DOHH2 (cell line): ENCODE measurements at regions not wholly inside any gene's neighbourhood (a gene's known extent, or its start where the extent isn't known, plus 50 kb on each side); places are given as distances from the start of the nearest gene placed in this dataset.
"Not testable (repeated sequence)": the region's sequence is repeated elsewhere in the genome, so short reads cannot be mapped to it uniquely, and the experiment has no call there.

ENCODE experiments used
- CTCF ChIP-seq: fragments of 200-600 bp; sonication (generic); IDR thresholded peaks from one replicate; pipeline ENCODE4 v1.5.1; 2014; ENCODE audit warnings: antibody characterized with exemption, mild to moderate bottlenecking, low read depth, low read length; ENCODE audit not compliant: poor library complexity, severe bottlenecking
- EZH2phosphoT487 ChIP-seq: fragments of 200-600 bp; sonication (generic); IDR thresholded peaks from 2 replicates; pipeline ENCODE4 v1.6.1; 2017; ENCODE audit warnings: borderline replicate concordance, mild to moderate bottlenecking, antibody characterized with exemption, low read length, moderate library complexity, mixed read lengths

DNA sequence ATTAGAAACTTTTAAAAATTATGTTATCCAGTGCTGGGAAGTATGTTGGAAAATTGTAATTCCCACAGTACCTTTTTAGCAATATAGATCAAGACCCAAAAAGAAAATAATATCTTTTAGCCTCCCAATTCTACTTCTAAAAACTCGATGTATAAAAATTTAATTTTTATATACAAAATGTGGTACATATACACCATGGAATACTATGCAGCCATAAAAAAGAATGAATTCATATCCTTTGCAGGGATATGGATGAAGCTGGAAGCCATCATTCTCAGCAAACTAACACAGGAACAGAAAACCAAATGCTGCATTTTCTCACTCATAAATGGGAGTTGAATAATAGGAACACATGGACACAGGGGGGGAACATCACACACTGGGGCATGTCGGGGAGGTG lies 254.5 kb downstream of the MEX3B start:
- TF ChIP-seq EZH2phosphoT487, CTCF: not testable (repeated sequence)
